SK-N-MC (cell line): ENCODE measurements at regions not wholly inside any gene's neighbourhood (a gene's known extent, or its start where the extent isn't known, plus 50 kb on each side); places are given as distances from the start of the nearest gene placed in this dataset.

ENCODE experiments used
- DNase-seq: peaks from one replicate; pipeline ENCODE4 v3.0.0-alpha.2; 2011; ENCODE audit warnings: low read depth, low spot score
- H3K27ac ChIP-seq: fragments of 200-600 bp; sonication (generic); 2 replicates; pipeline ENCODE4 v1.5.1; 2016; ENCODE audit warnings: mixed run types
- H3K36me3 ChIP-seq: fragments of 200-600 bp; sonication (generic); 2 replicates; pipeline ENCODE4 v1.6.1; 2017; ENCODE audit warnings: antibody characterized with exemption, low read length, mixed read lengths; ENCODE audit not compliant: insufficient read depth
- H3K4me3 ChIP-seq: fragments of 200-600 bp; sonication (generic); 2 replicates; pipeline ENCODE4 v1.5.1; 2016
- H3K9ac ChIP-seq: fragments of 200-600 bp; sonication (generic); 2 replicates; pipeline ENCODE4 v1.8.0; 2017; ENCODE audit warnings: mixed run types, mixed read lengths; ENCODE audit not compliant: insufficient read length
- H3K9me3 ChIP-seq: fragments of 200-600 bp; sonication (generic); 2 replicates; pipeline ENCODE4 v1.6.1; 2017; ENCODE audit warnings: low read depth, mild to moderate bottlenecking, antibody characterized with exemption, low read length, moderate library complexity, mixed read lengths
- EZH2 ChIP-seq: fragments of 200-600 bp; sonication (generic); IDR thresholded peaks from one replicate; pipeline ENCODE4 v1.6.1; 2017; ENCODE audit warnings: antibody characterized with exemption
- FOXP2 ChIP-seq: optimal IDR thresholded peaks from 2 replicates; pipeline ENCODE3; 2011; ENCODE audit warnings: mild to moderate bottlenecking, moderate library complexity; ENCODE audit not compliant: insufficient read depth; ENCODE audit errors: extremely low read length, control extremely low read depth
- POLR2AphosphoS5 ChIP-seq: IDR thresholded peaks from 2 replicates; pipeline ENCODE4 v1.6.1; 2012; ENCODE audit warnings: mild to moderate bottlenecking, low read depth, low read length, borderline replicate concordance

DNA sequence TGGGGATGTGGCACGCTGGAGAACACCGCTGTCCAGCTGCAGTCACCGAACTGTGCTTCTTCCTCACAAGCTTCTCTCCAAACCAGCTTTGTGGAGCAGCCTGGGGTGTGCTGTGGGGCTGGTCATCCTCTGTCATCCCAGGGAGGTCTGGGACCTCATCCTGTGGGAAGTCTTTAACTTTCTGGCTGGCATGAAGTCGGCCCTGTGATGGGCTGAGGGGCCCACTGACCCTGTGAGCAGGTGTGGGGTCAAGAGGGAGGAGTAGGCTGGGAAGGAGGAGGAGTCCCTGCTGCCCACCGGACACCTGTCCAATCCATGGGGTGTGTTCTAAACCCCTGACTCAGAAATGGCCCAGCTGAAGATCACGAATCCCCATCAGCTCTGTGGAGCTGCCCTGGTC is 136.2 kb upstream of the SHH start:
- H3K4me3 ChIP-seq: no peak overlapping the region
- no peak overlapping the region for H3K27ac ChIP-seq
- H3K9ac ChIP-seq: no peak overlapping the region
- no peaks in the 10 kb centered on the region for H3K9me3 ChIP-seq
- H3K36me3 ChIP-seq: no peaks in the 10 kb centered on the region
- TF ChIP-seq POLR2AphosphoS5 (no peak), FOXP2 (no peak), EZH2 (no peak)
- no peak for DNase-seq

- H3K4me3 ChIP-seq: no peak overlapping the region
- H3K9ac ChIP-seq: no peak overlapping the region
- DNase-seq: no peak
- H3K9me3 ChIP-seq: no peaks in the 10 kb centered on the region
- TF ChIP-seq POLR2AphosphoS5 (no peak), EZH2 (no peak), FOXP2 (no peak)
- no peaks in the 10 kb centered on the region for H3K36me3 ChIP-seq
- H3K27ac ChIP-seq: no peak overlapping the region
Observed at GRCh38 chr7:155947051-155947450, 134.8 kb upstream of the SHH start.

- TF ChIP-seq EZH2 (no peak), POLR2AphosphoS5 (no peak), FOXP2 (no peak)
- no peak overlapping the region for H3K9ac ChIP-seq
- no peaks in the 10 kb centered on the region for H3K9me3 ChIP-seq
- no peak for DNase-seq
- H3K27ac ChIP-seq: no peak overlapping the region
- H3K4me3 ChIP-seq: no peak overlapping the region
- H3K36me3 ChIP-seq: no peaks in the 10 kb centered on the region
Observed at GRCh38 chr7:155945670-155946325, 133.5 kb upstream of the SHH start.

DNA sequence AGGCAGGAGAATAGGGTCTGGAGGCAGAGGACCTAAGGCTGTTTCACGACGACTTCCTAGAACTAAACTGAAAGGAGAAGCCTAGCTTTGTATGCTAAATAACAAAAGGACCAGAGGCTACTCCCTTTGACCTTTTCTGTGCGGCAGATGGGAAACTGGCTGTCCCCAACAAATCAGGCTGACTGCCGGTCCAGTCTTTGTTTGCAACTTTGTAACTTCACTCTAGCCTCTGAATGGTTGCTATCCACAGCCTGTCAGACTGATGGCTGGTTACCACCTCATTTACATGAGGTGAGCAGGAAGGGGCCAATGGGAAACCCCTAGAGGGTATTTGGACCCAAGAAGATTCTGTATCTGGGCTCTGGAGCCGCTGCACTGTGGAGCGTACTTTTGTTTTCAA is 132.6 kb upstream of the SHH start:
- TF ChIP-seq FOXP2: no peak
- no peak for TF ChIP-seq EZH2
- no peak overlapping the region for H3K9ac ChIP-seq
- H3K27ac ChIP-seq: no peak overlapping the region
- DNase-seq: no peak
- H3K36me3 ChIP-seq: no peaks in the 10 kb centered on the region
- H3K4me3 ChIP-seq: no peak overlapping the region
- no peaks in the 10 kb centered on the region for H3K9me3 ChIP-seq

- DNase-seq: no peak
- Histone ChIP-seq H3K4me3 (no peak overlapping the region), H3K36me3 (no peaks in the 10 kb centered on the region), H3K9ac (no peak overlapping the region), H3K27ac (no peak overlapping the region), H3K9me3 (no peaks in the 10 kb centered on the region)
- TF ChIP-seq FOXP2 (no peak), POLR2AphosphoS5 (no peak), EZH2 (no peak)
Observed at GRCh38 chr7:155943251-155943899, 131.1 kb upstream of the SHH start.

- Histone ChIP-seq H3K27ac (no peak overlapping the region), H3K9me3 (no peaks in the 10 kb centered on the region), H3K36me3 (no peaks in the 10 kb centered on the region), H3K9ac (no peak overlapping the region), H3K4me3 (no peak overlapping the region)
- TF ChIP-seq POLR2AphosphoS5 (no peak), FOXP2 (no peak), EZH2 (no peak)
- DNase-seq: no peak
Observed at GRCh38 chr7:155942226-155942950, 130.1 kb upstream of the SHH start.

- H3K36me3 ChIP-seq: no peaks in the 10 kb centered on the region
- DNase-seq: no peak
- H3K4me3 ChIP-seq: no peak overlapping the region
- no peak overlapping the region for H3K9ac ChIP-seq
- no peaks in the 10 kb centered on the region for H3K9me3 ChIP-seq
- H3K27ac ChIP-seq: no peak overlapping the region
- TF ChIP-seq EZH2 (no peak), POLR2AphosphoS5 (no peak), FOXP2 (no peak)
Observed at GRCh38 chr7:155941688-155942087, 129.4 kb upstream of the SHH start.

DNA sequence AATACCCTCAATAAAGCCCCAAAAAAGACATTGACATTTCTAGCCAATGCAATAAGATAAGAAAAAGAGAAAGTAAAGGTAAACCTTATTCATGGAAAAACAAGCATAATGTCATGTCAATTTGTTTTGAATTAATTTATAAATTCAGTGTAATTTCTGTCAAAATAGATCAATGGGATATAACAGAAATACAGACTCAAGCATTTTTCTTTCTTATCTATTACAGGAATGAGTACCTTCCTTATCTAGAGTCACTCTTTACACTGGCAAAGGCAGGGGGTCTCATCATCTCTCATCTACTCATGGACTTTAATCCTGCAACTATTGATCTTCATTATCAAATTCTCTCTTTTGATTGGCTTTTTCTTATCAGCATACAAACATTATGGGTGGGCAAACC is 127.1 kb upstream of the SHH start:
- H3K4me3 ChIP-seq: no peak overlapping the region
- H3K9ac ChIP-seq: no peak overlapping the region
- no peak for DNase-seq
- H3K36me3 ChIP-seq: no peaks in the 10 kb centered on the region
- H3K27ac ChIP-seq: no peak overlapping the region
- TF ChIP-seq FOXP2: no peak
- no peak for TF ChIP-seq POLR2AphosphoS5
- no peak for TF ChIP-seq EZH2
- H3K9me3 ChIP-seq: no peaks in the 10 kb centered on the region
